ENCODE measurements at regions not wholly inside any gene's neighbourhood (a gene's known extent, or its start where the extent isn't known, plus 50 kb on each side); places are given as distances from the start of the nearest gene placed in this dataset.

- no peak for TF ChIP-seq CTCF (IDR thresholded peaks at IDR 0.05)
- TF ChIP-seq POLR2A (IDR thresholded peaks at IDR 0.05): no peak
- no peak for TF ChIP-seq POLR2AphosphoS5 (IDR thresholded peaks at IDR 0.05)
Measured at GRCh38 chr3:74135808-74136207, 478.7 kb downstream of the CNTN3 start.

All from prostate gland (tissue), 2 donors.